Choroid plexus epithelial cell (primary cell): ENCODE measurements at regions not wholly inside any gene's neighbourhood (a gene's known extent, or its start where the extent isn't known, plus 50 kb on each side); places are given as distances from the start of the nearest gene placed in this dataset.

Experiments used
- DNase-seq: peaks from one replicate; pipeline ENCODE4 v3.0.0-alpha.2; 2010; ENCODE audit warnings: low read depth
- H3K4me3 ChIP-seq: 2 replicates; pipeline ENCODE4 v1.5.1; 2011; ENCODE audit warnings: low read depth, mild to moderate bottlenecking, control low read depth, low read length, moderate library complexity
- CTCF ChIP-seq: conservative IDR thresholded peaks from 2 replicates; pipeline ENCODE4 v1.5.1; 2011; ENCODE audit warnings: low read depth, mild to moderate bottlenecking, control low read depth, inconsistent platforms, low read length, moderate library complexity

- no peak for TF ChIP-seq CTCF
- DNase-seq: no peak
- no peak overlapping the region for H3K4me3 ChIP-seq
Measured at GRCh38 chr10:78170026-78170475, 136.4 kb downstream of the RPS24 start.

GRCh38 chr10:78171633-78172400 lies 138.2 kb downstream of the RPS24 start:
- no peak for DNase-seq
- no peak for TF ChIP-seq CTCF
- no peak overlapping the region for H3K4me3 ChIP-seq

- H3K4me3 ChIP-seq: no peak overlapping the region
- no peak for TF ChIP-seq CTCF
- DNase-seq: no peak
Measured at GRCh38 chr10:78173360-78174015, 139.8 kb downstream of the RPS24 start.

DNA sequence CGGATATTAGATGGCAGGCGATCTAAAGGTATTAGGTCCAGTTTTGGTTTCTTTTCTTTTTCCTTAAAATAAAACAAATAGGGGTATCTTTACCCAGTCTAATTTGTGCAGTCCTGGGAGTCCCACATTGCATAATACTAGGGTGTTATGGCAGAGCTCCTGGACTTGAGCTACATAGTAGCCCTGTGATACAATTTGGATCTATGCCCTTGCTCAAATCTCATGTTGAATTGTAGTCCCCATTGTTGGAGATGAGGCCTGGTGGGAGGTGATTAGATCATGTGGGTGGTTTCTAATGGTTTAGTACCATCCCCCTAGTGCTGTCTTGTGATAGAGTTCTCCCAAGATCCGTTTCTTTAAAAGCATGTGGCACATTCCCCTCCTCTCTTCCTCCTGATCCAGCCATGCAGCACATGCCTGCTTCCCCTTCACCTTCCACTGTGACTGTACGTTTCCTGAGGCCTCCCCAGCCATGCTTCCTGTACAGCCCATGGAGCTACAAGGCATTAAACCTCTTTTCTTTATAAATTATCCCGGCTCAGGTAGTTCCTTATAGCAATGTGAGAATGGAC lies 141.9 kb downstream of the RPS24 start:
- no peak for DNase-seq
- no peak for TF ChIP-seq CTCF
- no peak overlapping the region for H3K4me3 ChIP-seq

- H3K4me3 ChIP-seq: no peak overlapping the region
- TF ChIP-seq CTCF: no peak
Measured at GRCh38 chr10:78176320-78177317, 143.0 kb downstream of the RPS24 start.

DNA sequence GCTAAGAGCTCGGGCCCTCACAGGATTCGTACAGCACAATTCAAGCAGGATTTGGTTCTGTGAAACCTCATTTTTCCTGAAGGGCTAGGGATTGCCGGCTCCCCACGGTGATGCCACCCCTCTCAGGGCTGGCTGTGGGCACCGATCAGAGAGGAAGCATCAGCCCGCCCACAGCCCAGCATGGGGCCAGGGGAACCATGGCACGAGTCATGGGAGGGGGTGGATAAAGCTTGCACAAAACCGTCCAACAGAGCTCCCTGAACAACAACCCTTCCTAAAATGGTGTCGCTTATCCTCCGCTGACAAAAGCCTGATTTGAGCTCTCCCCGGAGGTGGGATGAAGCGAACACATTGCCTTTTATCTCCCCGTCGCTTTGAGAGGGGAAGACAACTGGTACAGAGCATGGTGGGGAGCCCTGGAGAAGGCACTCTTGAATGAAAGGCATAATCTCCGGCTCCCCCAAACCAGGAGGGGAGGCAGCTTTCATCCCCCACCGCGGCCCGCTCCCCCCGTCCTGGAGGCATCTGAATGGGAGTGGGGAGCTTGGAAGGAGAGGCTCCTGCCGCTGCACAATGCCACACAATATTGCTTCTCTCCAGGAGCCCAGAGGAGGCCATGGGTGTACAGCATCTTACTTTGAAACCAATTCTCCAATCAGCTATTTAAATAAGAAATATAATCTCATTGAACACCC lies 144.0 kb downstream of the RPS24 start:
- TF ChIP-seq CTCF: no peak
- H3K4me3 ChIP-seq: no peak overlapping the region
- DNase-seq: no peak

More at GRCh38 chr10:78176320-78177317, 143.0 kb downstream of the RPS24 start:
- no peak for DNase-seq
